HepG2 (cell line): ENCODE measurements at regions not wholly inside any gene's neighbourhood (a gene's known extent, or its start where the extent isn't known, plus 50 kb on each side); places are given as distances from the start of the nearest gene placed in this dataset.

Experiments
- ATAC-seq: fragments of 200-7000 bp; cut with Tn5 transposase; 3 replicates; pipeline ENCODE4 v1.9.1; 2020; ENCODE audit warnings: mild to moderate bottlenecking, moderate library complexity
- BruUV-seq: library from RNA; stranded (reverse); fragments of 400-500 nt; replicated peaks from 2 replicates; lab custom pipeline; 2021; lab: Mats Ljungman, UMichigan
- CTCF ChIA-PET: fragments of 300-600 bp; formaldehyde crosslinking; extraction: SDS; loops from one replicate; lab custom pipeline; 2021; ENCODE audit warnings: low total read pairs, inconsistent platforms, low intra/inter-chr PET ratio; lab: Yijun Ruan, JAX
- POLR2A ChIA-PET: fragments of 350-600 bp; sonication (Branson Sonifier 250); formaldehyde crosslinking; loops from one replicate; lab custom pipeline; 2020; ENCODE audit warnings: antibody characterized with exemption, inconsistent platforms; lab: Yijun Ruan, JAX
- DNase-seq: peaks from one replicate; pipeline ENCODE4 v3.0.0-alpha.2; 2015; ENCODE audit warnings: low spot score
- FAIRE-seq: peaks from 3 replicates; lab custom pipeline; 2011; peaks lifted over from hg19 to GRCh38; lab: Jason Lieb, UNC
- H2AFZ ChIP-seq: one replicate; pipeline ENCODE4 v1.6.1; 2011; ENCODE audit warnings: low read length, inconsistent platforms
- H3K27ac ChIP-seq: fragments of 300-600 bp; 3 replicates; pipeline ENCODE4 v1.8.0; 2011; ENCODE audit warnings: mixed run types, mild to moderate bottlenecking, mixed read lengths, low read length, inconsistent platforms; ENCODE audit not compliant: insufficient read depth; ENCODE audit errors: extremely low read length
- H3K27me3 ChIP-seq, 2 experiments: fragments of 200-600 bp in 1 of 2; 2 replicates in 1 of 2; 3 replicates in 1 of 2; pipeline versions ENCODE4 v1.6.0 to v1.8.0; 2011; ENCODE audit warnings: low read length in 2 of 2, mild to moderate bottlenecking in 2 of 2, moderate library complexity in 2 of 2, inconsistent platforms in 1 of 2; ENCODE audit not compliant: insufficient read depth in 2 of 2, control insufficient read depth in 1 of 2
- H3K36me3 ChIP-seq, 2 experiments: fragments of 200-600 bp in 1 of 2; replicated peaks in 1 of 2; 2 replicates in 1 of 2; 3 replicates in 1 of 2; pipeline versions ENCODE4 v1.5.1 to v1.8.0; 2011; ENCODE audit warnings: low read length in 2 of 2, inconsistent platforms in 1 of 2; ENCODE audit not compliant: insufficient read depth in 2 of 2, control insufficient read depth in 1 of 2
- H3K4me1 ChIP-seq: 2 replicates; pipeline ENCODE4 v1.5.1; 2012; ENCODE audit warnings: low read length, inconsistent platforms; ENCODE audit not compliant: insufficient read depth
- H3K4me2 ChIP-seq: 2 replicates; pipeline ENCODE4 v1.6.0; 2011; ENCODE audit warnings: low read depth, low read length, inconsistent platforms
- H3K4me3 ChIP-seq, 3 experiments: fragments of 200-600 bp in 1 of 3; sonication (generic), shearing (Covaris generic) in 1 of 3; replicated peaks in 1 of 3; 2 replicates each; pipeline ENCODE4 v1.5.1; 2011 to 2016; ENCODE audit warnings: low read length in 3 of 3, inconsistent platforms in 2 of 3, low read depth in 2 of 3, mild to moderate bottlenecking in 2 of 3, control low read depth in 1 of 3, mixed read lengths in 1 of 3; ENCODE audit not compliant: insufficient read depth in 1 of 3
- H3K79me2 ChIP-seq: one replicate; pipeline ENCODE4 v1.6.1; 2011; ENCODE audit warnings: low read length, inconsistent platforms; ENCODE audit not compliant: insufficient read depth
- H3K9ac ChIP-seq: 2 replicates; pipeline ENCODE4 v1.6.0; 2011; ENCODE audit warnings: mild to moderate bottlenecking, low read depth, low read length, inconsistent platforms; ENCODE audit not compliant: insufficient read depth
- H3K9me3 ChIP-seq: 2 replicates; pipeline ENCODE4 v1.5.1; 2012; ENCODE audit warnings: mild to moderate bottlenecking, low read length
- H4K20me1 ChIP-seq: 2 replicates; pipeline ENCODE4 v1.6.0; 2011; ENCODE audit warnings: inconsistent platforms, mild to moderate bottlenecking, low read length, moderate library complexity; ENCODE audit not compliant: insufficient read depth
- HNF4A ChIP-seq: sonication (generic); formaldehyde crosslinking; IDR thresholded peaks from 2 replicates; pipeline ENCODE4 v1.4.0; 2020; ENCODE audit warnings: missing genetic modification reagents
- HNRNPUL1 ChIP-seq: fragments of 200-400 bp; formaldehyde crosslinking; IDR thresholded peaks from 2 replicates; pipeline ENCODE4 v1.6.1; 2017; ENCODE audit warnings: low read depth, mild to moderate bottlenecking, low read length, moderate library complexity
- KLF6 ChIP-seq: IDR thresholded peaks from 2 replicates; pipeline ENCODE4 v1.8.0; 2016; ENCODE audit warnings: missing biosample characterization, missing genetic modification reagents
- MAX ChIP-seq: IDR thresholded peaks from 2 replicates; pipeline ENCODE4 v1.6.1; 2012; ENCODE audit warnings: inconsistent platforms
- TARDBP ChIP-seq: sonication (generic); formaldehyde crosslinking; IDR thresholded peaks from 2 replicates; pipeline ENCODE4 v1.8.0; 2022; ENCODE audit warnings: mild to moderate bottlenecking, missing genetic modification reagents
- ZNF136 ChIP-seq: sonication (generic); formaldehyde crosslinking; IDR thresholded peaks from 2 replicates; pipeline ENCODE4 v1.8.1; 2022; ENCODE audit warnings: low read depth, mild to moderate bottlenecking, moderate library complexity, missing genetic modification reagents
- ZNF775 ChIP-seq: sonication (generic); formaldehyde crosslinking; IDR thresholded peaks from 2 replicates; pipeline ENCODE4 v1.4.0; 2020; ENCODE audit warnings: missing genetic modification reagents, mild to moderate bottlenecking, moderate library complexity, borderline replicate concordance
- WGBS: methylation state at CpG from one replicate; pipeline ENCODE4 v1.1.6; 2017; ENCODE audit warnings: low lambda C conversion rate; 5-methylcytosine and 5-hydroxymethylcytosine counted together
- in situ Hi-C: cut with HindIII; loops from 2 replicates; pipeline ENCODE4 v1.10.0; 2017; ENCODE audit warnings: low pct_unique_long_range_greater_than_20kb; ENCODE audit not compliant: extremely low pct_ligation_motif_present
- intact Hi-C: fragments of 100-400 bp; cut with micrococcal nuclease; formaldehyde crosslinking; loops from one replicate; pipeline ENCODE4 v1.10.0; 2022; ENCODE audit not compliant: unreplicated experiment
- TF ChIP-seq, protein P1 (sequence below): IDR thresholded peaks from 2 replicates; pipeline ENCODE4 v1.6.1; 2018; ENCODE audit warnings: missing genetic modification reagents
- TF ChIP-seq, protein P2 (sequence below): sonication (generic); formaldehyde crosslinking; IDR thresholded peaks from 2 replicates; pipeline ENCODE4 v1.4.0; 2020; ENCODE audit warnings: missing genetic modification reagents

DNA sequence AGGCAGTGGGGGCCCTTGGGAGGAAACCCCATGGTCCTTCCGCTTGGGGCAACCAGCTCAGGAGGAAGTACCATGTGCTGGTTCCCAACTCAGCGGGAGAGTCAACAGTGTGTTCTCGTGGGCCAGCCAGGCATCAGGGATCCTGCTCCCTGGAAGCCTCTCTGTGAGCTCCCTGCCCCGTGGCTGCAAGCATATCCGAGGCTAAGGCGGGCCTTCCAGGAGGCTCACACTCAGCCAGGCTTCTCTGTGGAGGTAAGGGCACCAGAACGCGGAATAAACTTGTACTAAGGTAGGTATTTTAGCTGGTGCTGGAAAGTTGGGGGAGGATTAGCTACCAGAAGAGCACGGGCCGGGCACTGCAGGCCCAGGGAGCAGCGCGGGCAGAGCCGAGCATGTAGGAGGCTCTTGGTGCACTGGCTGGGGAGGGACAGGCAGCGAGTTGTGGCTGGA, 74.7 kb upstream of the POU3F1 start:
- H3K4me1 ChIP-seq: no peaks in the 10 kb centered on the region
- FAIRE-seq (no peak), ATAC-seq (no peak; the same call in 2 of the 3 replicates), DNase-seq (no peak)
- no peaks in the 10 kb centered on the region for H3K79me2 ChIP-seq
- intact Hi-C loops: no loop called here
- no peak overlapping the region for H3K4me3 ChIP-seq
- 20% methylated on average over 1 of the region's 14 CpGs for WGBS
- no peaks in the 10 kb centered on the region for H3K36me3 ChIP-seq
- H3K27me3 ChIP-seq: peaks cover 3 to 16% of the 10 kb centered on the region in 2 experiments; a peak in 3 of 5 replicates
- ChIA-PET POLR2A (no interaction called here), CTCF (no interaction called here)
- in situ Hi-C loops: no loop called here
- H3K9me3 ChIP-seq: no peaks in the 10 kb centered on the region
- BruUV-seq: no TSS peak
- no peak overlapping the region for H3K27ac ChIP-seq
- H2AFZ ChIP-seq: no peak overlapping the region
- H4K20me1 ChIP-seq: no peaks in the 10 kb centered on the region
- no peak overlapping the region for H3K4me2 ChIP-seq
- TF ChIP-seq MAX (no peak), TARDBP (CRISPR knock-in tag) (no peak), HNRNPUL1 (no peak), ZNF136 (CRISPR knock-in tag) (no peak), ZNF775 (no peak), KLF6 (no peak), HNF4A (CRISPR knock-in tag) (no peak)
- TF ChIP-seq, protein P1, sequence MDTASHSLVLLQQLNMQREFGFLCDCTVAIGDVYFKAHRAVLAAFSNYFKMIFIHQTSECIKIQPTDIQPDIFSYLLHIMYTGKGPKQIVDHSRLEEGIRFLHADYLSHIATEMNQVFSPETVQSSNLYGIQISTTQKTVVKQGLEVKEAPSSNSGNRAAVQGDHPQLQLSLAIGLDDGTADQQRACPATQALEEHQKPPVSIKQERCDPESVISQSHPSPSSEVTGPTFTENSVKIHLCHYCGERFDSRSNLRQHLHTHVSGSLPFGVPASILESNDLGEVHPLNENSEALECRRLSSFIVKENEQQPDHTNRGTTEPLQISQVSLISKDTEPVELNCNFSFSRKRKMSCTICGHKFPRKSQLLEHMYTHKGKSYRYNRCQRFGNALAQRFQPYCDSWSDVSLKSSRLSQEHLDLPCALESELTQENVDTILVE (CRISPR knock-in tag): no peak
- TF ChIP-seq, protein P2, sequence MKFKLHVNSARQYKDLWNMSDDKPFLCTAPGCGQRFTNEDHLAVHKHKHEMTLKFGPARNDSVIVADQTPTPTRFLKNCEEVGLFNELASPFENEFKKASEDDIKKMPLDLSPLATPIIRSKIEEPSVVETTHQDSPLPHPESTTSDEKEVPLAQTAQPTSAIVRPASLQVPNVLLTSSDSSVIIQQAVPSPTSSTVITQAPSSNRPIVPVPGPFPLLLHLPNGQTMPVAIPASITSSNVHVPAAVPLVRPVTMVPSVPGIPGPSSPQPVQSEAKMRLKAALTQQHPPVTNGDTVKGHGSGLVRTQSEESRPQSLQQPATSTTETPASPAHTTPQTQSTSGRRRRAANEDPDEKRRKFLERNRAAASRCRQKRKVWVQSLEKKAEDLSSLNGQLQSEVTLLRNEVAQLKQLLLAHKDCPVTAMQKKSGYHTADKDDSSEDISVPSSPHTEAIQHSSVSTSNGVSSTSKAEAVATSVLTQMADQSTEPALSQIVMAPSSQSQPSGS (CRISPR knock-in tag): no peak
- H3K9ac ChIP-seq: no peak overlapping the region
